ENCODE measurements at regions not wholly inside any gene's neighbourhood (a gene's known extent, or its start where the extent isn't known, plus 50 kb on each side); places are given as distances from the start of the nearest gene placed in this dataset.

GRCh38 chr15:45831787-45832186 is 197.0 kb downstream of the SQOR start:
- Histone ChIP-seq H3K36me3 (replicated peaks; ENCODE audit: control insufficient read depth, insufficient read depth, low read length) (no peaks in the 10 kb centered on the region), H3K27me3 (ENCODE audit: control insufficient read depth, insufficient read depth, low read length) (no peaks in the 10 kb centered on the region), H3K4me3 (ENCODE audit: insufficient read depth, low read depth, low read length) (no peak overlapping the region)
- no peak for DNase-seq

GRCh38 chr15:45834622-45835021 is 199.8 kb downstream of the SQOR start:
- Histone ChIP-seq H3K4me3 (ENCODE audit: insufficient read depth, low read depth, low read length) (no peak overlapping the region), H3K27me3 (ENCODE audit: control insufficient read depth, insufficient read depth, low read length) (no peaks in the 10 kb centered on the region), H3K36me3 (replicated peaks; ENCODE audit: control insufficient read depth, insufficient read depth, low read length) (no peaks in the 10 kb centered on the region)
- DNase-seq, result no peak

DNA sequence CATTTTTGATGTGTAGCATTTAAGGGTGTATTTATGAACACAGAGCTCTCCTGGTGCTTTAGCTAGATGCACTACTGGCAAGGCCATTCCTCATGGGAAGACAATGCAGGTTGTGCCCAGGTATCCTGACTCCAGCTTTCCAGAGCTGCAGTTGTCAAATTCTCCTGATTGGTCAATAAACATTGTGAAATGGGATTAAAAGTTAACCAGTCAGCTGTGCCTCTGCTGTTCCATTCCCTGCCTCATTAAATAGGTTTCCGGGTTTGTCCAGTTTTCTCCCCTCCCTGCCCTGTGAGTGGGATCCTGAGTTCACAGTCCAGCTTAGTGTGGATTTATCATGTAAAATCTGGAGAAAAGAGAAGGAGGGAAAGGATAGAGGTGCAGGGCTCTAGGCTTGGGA is 207.3 kb downstream of the SQOR start:
- Histone ChIP-seq H3K36me3 (replicated peaks; ENCODE audit: control insufficient read depth, insufficient read depth, low read length) (no peaks in the 10 kb centered on the region), H3K4me3 (ENCODE audit: insufficient read depth, low read depth, low read length) (no peak overlapping the region), H3K27me3 (ENCODE audit: control insufficient read depth, insufficient read depth, low read length) (no peaks in the 10 kb centered on the region)
- no peak for DNase-seq

DNA sequence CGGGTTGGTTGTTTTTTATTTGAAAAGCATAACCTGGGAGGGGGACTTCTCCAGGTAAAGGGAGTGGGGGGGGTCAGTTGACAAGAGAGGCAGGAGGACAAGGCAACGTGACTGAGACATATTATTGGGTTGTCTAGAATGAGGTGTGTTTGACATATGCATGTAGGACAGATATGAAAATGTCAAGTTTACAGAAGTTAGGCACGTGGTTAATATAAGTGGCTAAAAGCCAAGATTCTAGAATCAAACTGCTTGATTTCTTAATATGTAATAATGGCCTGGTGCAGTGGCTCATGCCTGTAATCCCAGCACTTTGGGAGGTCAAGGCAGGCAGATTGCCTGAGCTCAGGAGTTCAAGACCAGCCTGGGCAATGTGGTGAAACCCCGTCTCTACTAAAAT is 212.8 kb downstream of the SQOR start:
- H3K4me3 ChIP-seq (ENCODE audit: insufficient read depth, low read depth, low read length), result no peak overlapping the region
- H3K27me3 ChIP-seq (ENCODE audit: control insufficient read depth, insufficient read depth, low read length), result no peaks in the 10 kb centered on the region
- DNase-seq, result no peak
- no peaks in the 10 kb centered on the region for H3K36me3 ChIP-seq (replicated peaks; ENCODE audit: control insufficient read depth, insufficient read depth, low read length)

DNA sequence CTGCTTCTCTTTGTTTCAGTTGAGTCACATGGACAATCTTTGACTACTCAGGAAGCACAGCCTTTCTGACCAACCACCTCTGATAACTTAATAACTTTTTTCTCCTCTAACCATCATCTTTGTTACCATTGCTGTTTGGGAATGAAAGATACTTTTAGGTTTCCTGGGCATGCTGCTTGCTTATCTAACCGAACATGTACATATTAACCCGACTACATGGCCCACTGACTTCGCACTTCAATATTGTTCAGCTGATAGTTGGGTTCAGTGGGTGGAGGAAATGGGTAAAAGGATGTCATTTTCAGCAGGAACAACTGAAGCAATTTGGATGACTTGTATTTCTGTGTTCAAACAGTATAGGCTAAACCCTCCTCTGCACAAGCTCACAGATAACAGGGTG is 214.3 kb downstream of the SQOR start:
- Histone ChIP-seq H3K27me3 (ENCODE audit: control insufficient read depth, insufficient read depth, low read length) (no peaks in the 10 kb centered on the region), H3K4me3 (ENCODE audit: insufficient read depth, low read depth, low read length) (no peak overlapping the region), H3K36me3 (replicated peaks; ENCODE audit: control insufficient read depth, insufficient read depth, low read length) (no peaks in the 10 kb centered on the region)
- DNase-seq, result no peak

DNA sequence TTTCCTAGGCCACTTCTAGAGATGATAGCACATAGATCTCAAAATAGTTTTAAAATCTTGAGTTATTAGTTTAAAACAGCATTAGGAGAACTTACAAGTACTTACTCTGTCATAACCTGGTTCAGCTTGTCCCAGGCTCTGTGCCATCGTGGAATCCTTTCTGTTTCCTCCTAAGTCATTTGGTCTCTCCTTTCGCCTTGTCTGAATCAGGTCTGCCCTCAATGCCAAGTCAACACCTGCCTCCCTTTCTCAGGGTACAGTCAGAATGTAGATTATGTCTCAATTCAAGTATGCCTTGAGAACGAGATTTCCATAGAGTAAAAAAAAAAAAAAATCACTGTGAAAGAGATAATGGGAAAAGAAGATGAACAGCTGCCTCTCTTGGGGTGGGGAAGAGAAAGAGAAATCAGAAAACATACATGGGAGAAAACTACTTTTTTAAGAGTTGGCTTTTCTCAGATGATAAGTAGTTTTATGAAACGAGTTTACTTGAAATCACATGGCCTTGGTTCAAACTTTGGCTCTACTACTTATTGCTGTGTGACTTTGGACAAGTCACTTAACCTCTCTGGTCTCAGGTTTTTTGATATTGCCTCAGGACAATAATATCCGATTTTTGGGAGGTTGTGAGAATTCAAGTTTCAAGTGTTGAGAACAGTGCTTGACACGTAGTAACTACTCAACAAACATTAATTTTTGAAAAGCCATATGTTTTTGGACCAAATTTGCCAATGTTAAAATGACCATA is 219.8 kb downstream of the SQOR start:
- H3K27me3 ChIP-seq (ENCODE audit: control insufficient read depth, insufficient read depth, low read length), result no peaks in the 10 kb centered on the region
- DNase-seq, result no peak
- H3K4me3 ChIP-seq (ENCODE audit: insufficient read depth, low read depth, low read length), result no peak overlapping the region
- no peaks in the 10 kb centered on the region for H3K36me3 ChIP-seq (replicated peaks; ENCODE audit: control insufficient read depth, insufficient read depth, low read length)

DNA sequence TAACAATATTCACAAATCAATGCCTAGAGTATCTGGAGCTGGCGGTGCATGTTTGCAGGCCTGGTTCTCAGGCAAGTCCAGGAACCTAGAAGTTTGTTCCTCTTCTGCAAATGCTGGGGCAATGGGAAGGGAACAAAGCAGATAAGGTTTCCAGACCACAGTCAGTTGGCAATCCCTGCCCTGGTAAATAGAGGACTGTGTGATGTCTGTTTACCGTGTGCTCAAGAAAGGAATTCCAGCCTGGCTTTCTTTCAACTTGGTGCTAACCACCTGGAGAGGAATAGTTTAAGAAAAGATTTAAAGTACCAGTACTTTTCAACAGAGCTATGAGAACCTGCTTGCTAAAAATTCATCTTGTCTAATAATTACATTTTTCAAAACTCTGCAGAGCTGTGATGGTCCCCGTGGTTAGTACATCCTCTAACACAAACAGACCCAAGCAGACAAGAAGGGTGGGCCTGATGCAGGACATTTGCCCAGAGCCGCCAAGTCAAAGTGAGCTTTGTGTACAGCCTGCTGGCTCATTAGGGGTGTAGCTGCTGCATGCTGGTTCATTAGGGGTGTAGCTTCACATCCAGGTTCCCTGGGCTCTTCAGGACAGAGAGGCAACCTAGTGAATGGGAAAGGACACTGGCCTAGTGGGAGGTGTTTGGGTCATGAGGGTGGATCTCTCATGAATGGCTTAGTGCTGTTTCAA is 220.5 kb downstream of the SQOR start:
- Histone ChIP-seq H3K4me3 (ENCODE audit: insufficient read depth, low read depth, low read length) (no peak overlapping the region), H3K36me3 (replicated peaks; ENCODE audit: control insufficient read depth, insufficient read depth, low read length) (no peaks in the 10 kb centered on the region), H3K27me3 (ENCODE audit: control insufficient read depth, insufficient read depth, low read length) (no peaks in the 10 kb centered on the region)
- no peak for DNase-seq

DNA sequence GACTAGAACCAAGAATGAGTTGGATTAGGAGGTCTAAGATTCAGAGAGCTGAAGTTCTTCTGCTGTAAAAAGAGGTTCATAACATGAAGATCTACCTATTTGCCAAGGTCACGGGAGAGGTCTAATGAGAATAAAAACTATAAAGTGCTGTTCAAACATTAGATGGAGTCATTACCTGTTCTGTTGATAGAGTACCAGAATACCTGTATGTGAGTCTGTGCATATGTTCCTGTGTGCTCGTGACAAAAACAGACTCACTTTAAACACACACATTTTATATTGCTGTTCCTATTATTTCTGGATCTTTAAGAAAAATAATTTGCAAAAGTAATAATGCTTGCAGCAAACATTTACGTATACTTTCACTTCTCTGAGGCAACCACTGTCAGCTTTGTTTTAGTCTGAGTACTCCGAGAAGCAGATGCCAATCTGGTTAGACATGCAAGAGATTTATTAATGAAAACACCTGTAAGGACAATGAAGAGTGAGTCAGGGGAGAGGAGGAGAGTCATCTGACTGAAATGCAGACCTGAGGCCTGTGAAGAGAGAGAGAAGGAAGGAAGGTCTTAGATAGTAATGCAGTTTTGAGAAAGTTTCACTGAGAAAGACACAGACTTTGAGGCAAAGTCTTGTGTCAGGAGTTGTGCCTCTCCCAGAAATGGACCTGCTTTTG is 221.2 kb downstream of the SQOR start:
- Histone ChIP-seq H3K4me3 (ENCODE audit: insufficient read depth, low read depth, low read length) (no peak overlapping the region), H3K27me3 (ENCODE audit: control insufficient read depth, insufficient read depth, low read length) (no peaks in the 10 kb centered on the region), H3K36me3 (replicated peaks; ENCODE audit: control insufficient read depth, insufficient read depth, low read length) (no peaks in the 10 kb centered on the region)
- no peak for DNase-seq

DNA sequence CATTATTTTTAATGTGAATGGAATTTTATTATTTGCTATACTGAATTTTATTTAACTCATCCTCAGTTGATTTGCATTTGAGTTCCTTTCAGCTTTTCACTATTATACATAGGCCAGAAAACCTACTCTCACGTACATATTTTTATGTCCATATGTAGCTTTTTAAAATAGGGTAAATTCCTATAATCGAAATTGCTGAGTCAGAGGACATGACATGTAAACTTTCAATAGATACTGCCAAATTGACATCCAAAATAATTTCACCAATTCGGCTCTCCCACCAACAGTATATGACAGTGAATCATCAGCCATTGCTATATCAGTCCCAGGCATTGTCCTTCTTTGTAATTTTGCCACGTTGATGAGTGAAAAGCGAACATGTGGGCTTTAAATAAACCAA is 222.5 kb downstream of the SQOR start:
- H3K36me3 ChIP-seq (replicated peaks; ENCODE audit: control insufficient read depth, insufficient read depth, low read length), result no peaks in the 10 kb centered on the region
- no peak overlapping the region for H3K4me3 ChIP-seq (ENCODE audit: insufficient read depth, low read depth, low read length)
- DNase-seq, result no peak
- no peaks in the 10 kb centered on the region for H3K27me3 ChIP-seq (ENCODE audit: control insufficient read depth, insufficient read depth, low read length)

- no peaks in the 10 kb centered on the region for H3K27me3 ChIP-seq (ENCODE audit: control insufficient read depth, insufficient read depth, low read length)
- DNase-seq, result no peak
- H3K36me3 ChIP-seq (replicated peaks; ENCODE audit: control insufficient read depth, insufficient read depth, low read length), result no peaks in the 10 kb centered on the region
- H3K4me3 ChIP-seq (ENCODE audit: insufficient read depth, low read depth, low read length), result no peak overlapping the region
Observed at GRCh38 chr15:45858491-45858890, 223.7 kb downstream of the SQOR start.

- no peak for DNase-seq
- Histone ChIP-seq H3K27me3 (ENCODE audit: control insufficient read depth, insufficient read depth, low read length) (no peaks in the 10 kb centered on the region), H3K36me3 (replicated peaks; ENCODE audit: control insufficient read depth, insufficient read depth, low read length) (no peaks in the 10 kb centered on the region), H3K4me3 (ENCODE audit: insufficient read depth, low read depth, low read length) (no peak overlapping the region)
Observed at GRCh38 chr15:45862034-45862433, 227.2 kb downstream of the SQOR start.

DNA sequence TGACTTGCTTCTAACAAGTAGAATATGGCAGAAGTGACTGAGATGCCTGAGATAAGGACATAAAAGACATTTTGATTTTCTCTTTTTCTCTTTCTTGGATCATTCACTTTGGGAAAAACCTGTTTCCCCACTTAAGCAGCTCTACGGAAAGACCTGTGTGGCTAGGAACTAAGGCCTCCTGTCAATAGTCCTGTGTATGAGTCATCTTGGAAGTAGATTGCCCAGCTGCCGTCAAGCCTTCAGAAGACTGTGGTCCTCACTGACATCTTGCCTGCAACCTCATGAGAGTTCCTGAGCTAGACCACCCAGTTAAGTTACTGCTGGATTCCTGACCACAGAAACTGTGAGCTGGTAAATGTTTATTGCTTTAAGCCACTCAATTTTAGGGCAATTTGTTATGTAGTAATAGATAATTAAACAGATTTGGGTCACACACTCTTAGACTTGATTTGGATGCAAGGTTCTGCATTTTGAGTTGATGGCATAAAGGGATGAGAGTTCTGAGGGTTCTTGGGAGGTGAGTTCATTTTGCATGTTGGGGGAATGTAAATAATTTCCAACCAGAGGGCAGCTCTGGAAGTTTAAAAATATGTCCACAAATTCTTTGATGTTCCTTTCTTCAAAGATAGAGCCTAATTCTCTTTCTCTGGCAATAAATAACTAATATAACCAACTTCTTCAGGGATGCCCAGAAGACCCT is 229.2 kb downstream of the SQOR start:
- Histone ChIP-seq H3K36me3 (replicated peaks; ENCODE audit: control insufficient read depth, insufficient read depth, low read length) (no peaks in the 10 kb centered on the region), H3K4me3 (ENCODE audit: insufficient read depth, low read depth, low read length) (no peak overlapping the region)
- DNase-seq, result no peak

DNA sequence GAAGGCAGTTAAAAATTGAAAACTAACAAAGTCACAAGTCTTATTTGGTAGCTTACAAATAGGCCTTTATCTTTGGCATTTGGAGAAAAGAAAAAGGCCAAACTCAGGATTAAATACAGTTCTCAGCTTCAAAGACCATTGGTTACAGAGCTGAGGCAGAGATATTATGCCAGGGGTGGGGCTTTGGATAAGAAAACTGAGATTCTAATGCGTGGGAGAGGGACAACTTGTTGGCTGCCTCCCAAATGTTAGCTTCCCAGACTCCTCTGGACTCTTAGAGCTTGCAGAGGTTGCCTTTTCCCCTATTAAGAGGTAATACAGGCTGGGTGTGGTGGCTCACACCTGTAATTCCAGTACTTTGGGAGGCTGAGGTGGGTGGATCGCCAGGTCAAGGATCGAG is 231.8 kb downstream of the SQOR start:
- no peaks in the 10 kb centered on the region for H3K27me3 ChIP-seq (ENCODE audit: control insufficient read depth, insufficient read depth, low read length)

More for the DNA sequence above, 229.2 kb downstream of the SQOR start:
- H3K27me3 ChIP-seq (ENCODE audit: control insufficient read depth, insufficient read depth, low read length), result no peaks in the 10 kb centered on the region

DNA sequence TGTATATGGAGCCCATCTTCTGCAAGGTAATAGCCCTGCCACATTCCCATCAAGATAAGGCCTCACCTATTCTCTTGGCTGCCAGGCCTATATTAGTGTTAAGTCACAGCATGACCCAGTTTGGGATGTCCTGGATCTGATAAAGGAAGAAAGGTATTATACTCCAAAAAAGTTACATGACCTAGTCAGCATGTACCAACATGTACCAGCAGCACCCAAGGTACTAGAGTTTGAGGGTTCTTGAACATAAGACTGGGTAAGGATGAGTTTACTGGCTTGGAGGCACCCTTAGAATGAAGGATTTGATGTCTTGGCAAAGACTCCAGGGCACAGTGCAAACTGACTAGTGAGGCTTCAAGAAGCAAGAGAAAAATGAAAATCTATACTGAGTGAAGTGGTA is 232.5 kb downstream of the SQOR start:
- no peak for DNase-seq
- Histone ChIP-seq H3K4me3 (ENCODE audit: insufficient read depth, low read depth, low read length) (no peak overlapping the region), H3K27me3 (ENCODE audit: control insufficient read depth, insufficient read depth, low read length) (no peaks in the 10 kb centered on the region), H3K36me3 (replicated peaks; ENCODE audit: control insufficient read depth, insufficient read depth, low read length) (no peaks in the 10 kb centered on the region)

More for the DNA sequence above, 231.8 kb downstream of the SQOR start:
- H3K36me3 ChIP-seq (replicated peaks; ENCODE audit: control insufficient read depth, insufficient read depth, low read length), result no peaks in the 10 kb centered on the region
- H3K4me3 ChIP-seq (ENCODE audit: insufficient read depth, low read depth, low read length), result no peak overlapping the region
- DNase-seq, result no peak

All from H7 (cell line).